HCT116 (cell line): ENCODE measurements at regions not wholly inside any gene's neighbourhood (a gene's known extent, or its start where the extent isn't known, plus 50 kb on each side); places are given as distances from the start of the nearest gene placed in this dataset.

ENCODE experiments used
- CBX3 ChIP-seq: IDR thresholded peaks from 2 replicates; pipeline ENCODE4 v1.6.1; 2012; ENCODE audit warnings: low read depth
- EZH2 ChIP-seq: fragments of 200-600 bp; sonication (generic); IDR thresholded peaks from 2 replicates; pipeline ENCODE4 v1.6.1; 2017; ENCODE audit warnings: antibody characterized with exemption, mixed run types
- JUND ChIP-seq: IDR thresholded peaks from 2 replicates; pipeline ENCODE4 v1.6.1; 2012
- POLR2A ChIP-seq: IDR thresholded peaks from 2 replicates; pipeline ENCODE4 v1.7.0; 2011; ENCODE audit warnings: borderline replicate concordance; ENCODE audit not compliant: insufficient read depth, insufficient read length; ENCODE audit errors: extremely low read depth
- RAD21 ChIP-seq: IDR thresholded peaks from 2 replicates; pipeline ENCODE4 v1.6.1; 2012; ENCODE audit warnings: low read depth, mild to moderate bottlenecking
- SIN3A ChIP-seq: IDR thresholded peaks from 2 replicates; pipeline ENCODE4 v1.6.1; 2012; ENCODE audit warnings: low read depth
- TF ChIP-seq, protein P1 (sequence below), 3 experiments: fragments of 200-600 bp in 1 of 3; sonication (generic) in 1 of 3; IDR thresholded peaks in 2 of 3; conservative IDR thresholded peaks in 1 of 3; 2 replicates each; pipeline ENCODE4 v1.5.1; 2012 to 2017; ENCODE audit warnings: low read depth in 2 of 3, low read length in 2 of 3, antibody characterized with exemption in 1 of 3, borderline replicate concordance in 1 of 3, control low read depth in 1 of 3, mild to moderate bottlenecking in 1 of 3, mixed read lengths in 1 of 3, mixed run types in 1 of 3, moderate library complexity in 1 of 3; ENCODE audit not compliant: insufficient read depth in 1 of 3

DNA sequence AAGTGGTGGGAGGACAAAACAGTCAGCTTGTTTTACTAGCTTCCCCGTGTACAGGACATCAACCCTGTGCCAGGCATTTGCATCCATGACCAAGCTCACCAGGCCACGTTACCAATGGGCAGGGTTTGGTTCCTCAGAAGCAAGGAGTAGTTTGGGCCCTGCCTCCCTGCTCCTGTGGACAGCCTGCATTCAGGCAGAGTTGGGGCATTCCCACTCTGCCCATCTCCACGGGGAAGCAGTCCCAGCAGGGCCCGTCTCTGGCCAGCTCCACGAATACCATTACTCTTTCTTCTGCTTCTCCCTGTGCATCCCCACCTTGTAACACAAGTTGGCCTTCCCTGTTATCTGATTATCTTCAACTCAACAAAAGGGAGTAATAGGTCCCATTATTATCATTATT, 54.0 kb upstream of the RIOK3 start:
- TF ChIP-seq SIN3A = no peak
- TF ChIP-seq, protein P1, sequence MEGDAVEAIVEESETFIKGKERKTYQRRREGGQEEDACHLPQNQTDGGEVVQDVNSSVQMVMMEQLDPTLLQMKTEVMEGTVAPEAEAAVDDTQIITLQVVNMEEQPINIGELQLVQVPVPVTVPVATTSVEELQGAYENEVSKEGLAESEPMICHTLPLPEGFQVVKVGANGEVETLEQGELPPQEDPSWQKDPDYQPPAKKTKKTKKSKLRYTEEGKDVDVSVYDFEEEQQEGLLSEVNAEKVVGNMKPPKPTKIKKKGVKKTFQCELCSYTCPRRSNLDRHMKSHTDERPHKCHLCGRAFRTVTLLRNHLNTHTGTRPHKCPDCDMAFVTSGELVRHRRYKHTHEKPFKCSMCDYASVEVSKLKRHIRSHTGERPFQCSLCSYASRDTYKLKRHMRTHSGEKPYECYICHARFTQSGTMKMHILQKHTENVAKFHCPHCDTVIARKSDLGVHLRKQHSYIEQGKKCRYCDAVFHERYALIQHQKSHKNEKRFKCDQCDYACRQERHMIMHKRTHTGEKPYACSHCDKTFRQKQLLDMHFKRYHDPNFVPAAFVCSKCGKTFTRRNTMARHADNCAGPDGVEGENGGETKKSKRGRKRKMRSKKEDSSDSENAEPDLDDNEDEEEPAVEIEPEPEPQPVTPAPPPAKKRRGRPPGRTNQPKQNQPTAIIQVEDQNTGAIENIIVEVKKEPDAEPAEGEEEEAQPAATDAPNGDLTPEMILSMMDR (IDR thresholded peaks at IDR 0.05 in 2 of 3, conservative IDR thresholded peaks at IDR 0.05 in 1 of 3; ENCODE audit: borderline replicate concordance in 1 of 3, insufficient read depth in 1 of 3, low read depth in 2 of 3, low read length in 2 of 3) = no peak
- TF ChIP-seq POLR2A = no peak
- no peak for TF ChIP-seq CBX3
- no peak for TF ChIP-seq RAD21
- no peak for TF ChIP-seq EZH2
- TF ChIP-seq JUND = no peak
